ENCODE measurements at regions not wholly inside any gene's neighbourhood (a gene's known extent, or its start where the extent isn't known, plus 50 kb on each side); places are given as distances from the start of the nearest gene placed in this dataset.

DNA sequence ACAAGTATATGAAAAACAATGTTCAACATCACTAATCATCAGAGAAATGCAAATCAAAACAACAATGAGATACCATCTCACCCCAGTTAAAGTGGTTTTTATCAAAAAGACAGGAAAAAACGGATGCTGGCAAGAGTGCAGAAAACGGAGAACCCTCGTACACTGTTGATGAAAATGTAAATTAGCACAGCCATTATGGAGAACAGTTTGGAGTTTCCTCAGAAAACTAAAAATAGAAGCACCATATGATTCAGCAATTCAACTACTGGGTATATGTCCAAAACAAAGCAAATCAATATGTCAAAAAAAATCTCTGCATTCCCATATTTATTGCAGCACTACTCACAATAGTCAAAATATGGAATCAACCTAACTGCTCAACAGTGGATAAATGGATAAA lies 50.1 kb upstream of the CES5A start:
- H3K4me3 ChIP-seq (ENCODE audit: low read length), result no peak overlapping the region
- no peak for DNase-seq (ENCODE audit: low read depth)
- TF ChIP-seq, protein P1, sequence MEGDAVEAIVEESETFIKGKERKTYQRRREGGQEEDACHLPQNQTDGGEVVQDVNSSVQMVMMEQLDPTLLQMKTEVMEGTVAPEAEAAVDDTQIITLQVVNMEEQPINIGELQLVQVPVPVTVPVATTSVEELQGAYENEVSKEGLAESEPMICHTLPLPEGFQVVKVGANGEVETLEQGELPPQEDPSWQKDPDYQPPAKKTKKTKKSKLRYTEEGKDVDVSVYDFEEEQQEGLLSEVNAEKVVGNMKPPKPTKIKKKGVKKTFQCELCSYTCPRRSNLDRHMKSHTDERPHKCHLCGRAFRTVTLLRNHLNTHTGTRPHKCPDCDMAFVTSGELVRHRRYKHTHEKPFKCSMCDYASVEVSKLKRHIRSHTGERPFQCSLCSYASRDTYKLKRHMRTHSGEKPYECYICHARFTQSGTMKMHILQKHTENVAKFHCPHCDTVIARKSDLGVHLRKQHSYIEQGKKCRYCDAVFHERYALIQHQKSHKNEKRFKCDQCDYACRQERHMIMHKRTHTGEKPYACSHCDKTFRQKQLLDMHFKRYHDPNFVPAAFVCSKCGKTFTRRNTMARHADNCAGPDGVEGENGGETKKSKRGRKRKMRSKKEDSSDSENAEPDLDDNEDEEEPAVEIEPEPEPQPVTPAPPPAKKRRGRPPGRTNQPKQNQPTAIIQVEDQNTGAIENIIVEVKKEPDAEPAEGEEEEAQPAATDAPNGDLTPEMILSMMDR (conservative IDR thresholded peaks at IDR 0.05; ENCODE audit: low read length), result no peak
